MM.1S (cell line): ENCODE measurements at regions not wholly inside any gene's neighbourhood (a gene's known extent, or its start where the extent isn't known, plus 50 kb on each side); places are given as distances from the start of the nearest gene placed in this dataset.

Experiments used
- DNase-seq: peaks from one replicate; pipeline ENCODE4 v3.0.0-alpha.2; 2015
- H2AFZ ChIP-seq: fragments of 300-600 bp; sonication (generic); 2 replicates; pipeline ENCODE4 v1.6.0; 2016; ENCODE audit warnings: antibody characterized with exemption, low read length
- H3F3A ChIP-seq: fragments of 300-600 bp; sonication (generic); 2 replicates; pipeline ENCODE4 v1.6.1; 2016; ENCODE audit warnings: mild to moderate bottlenecking, antibody characterized with exemption, low read length, moderate library complexity, mixed read lengths; ENCODE audit not compliant: insufficient read depth
- H3K27ac ChIP-seq: fragments of 300-600 bp; sonication (generic); 2 replicates; pipeline ENCODE4 v1.5.1; 2016; ENCODE audit warnings: mild to moderate bottlenecking, low read length
- H3K27me3 ChIP-seq: fragments of 300-600 bp; sonication (generic); replicated peaks from 2 replicates; pipeline ENCODE4 v1.6.0; 2016; ENCODE audit warnings: low read length; ENCODE audit not compliant: insufficient read depth
- H3K36me3 ChIP-seq: fragments of 300-600 bp; sonication (generic); replicated peaks from 2 replicates; pipeline ENCODE4 v1.6.1; 2016; ENCODE audit warnings: mild to moderate bottlenecking, low read length, mixed read lengths; ENCODE audit not compliant: insufficient read depth
- H3K4me1 ChIP-seq: fragments of 300-600 bp; sonication (generic); 2 replicates; pipeline ENCODE4 v1.6.1; 2016; ENCODE audit warnings: low read length, mixed read lengths
- H3K4me2 ChIP-seq: fragments of 300-600 bp; sonication (generic); 2 replicates; pipeline ENCODE4 v1.6.0; 2016; ENCODE audit warnings: low read depth, low read length
- H3K4me3 ChIP-seq: fragments of 300-600 bp; sonication (generic); 2 replicates; pipeline ENCODE4 v1.5.1; 2016; ENCODE audit warnings: low read length, mixed read lengths
- H3K79me2 ChIP-seq: fragments of 300-600 bp; sonication (generic); 2 replicates; pipeline ENCODE4 v1.6.1; 2016; ENCODE audit warnings: mixed run types, low read length, mixed read lengths
- H3K9ac ChIP-seq: fragments of 300-600 bp; sonication (generic); 2 replicates; pipeline ENCODE4 v1.6.1; 2016; ENCODE audit warnings: low read length, mixed read lengths
- H3K9me2 ChIP-seq: fragments of 300-600 bp; sonication (generic); replicated peaks from 2 replicates; pipeline ENCODE4 v1.6.1; 2016; ENCODE audit warnings: mild to moderate bottlenecking, low read length, mixed read lengths; ENCODE audit not compliant: insufficient read depth
- H3K9me3 ChIP-seq: fragments of 300-600 bp; sonication (generic); replicated peaks from 2 replicates; pipeline ENCODE4 v1.6.1; 2016; ENCODE audit warnings: mild to moderate bottlenecking, low read length, mixed read lengths; ENCODE audit not compliant: insufficient read depth
- H4K20me1 ChIP-seq: fragments of 300-600 bp; sonication (generic); 2 replicates; pipeline ENCODE4 v1.6.1; 2016; ENCODE audit warnings: mild to moderate bottlenecking, low read length, moderate library complexity, mixed read lengths; ENCODE audit not compliant: insufficient read depth
- CTCF ChIP-seq: fragments of 300-600 bp; sonication (generic); IDR thresholded peaks from 2 replicates; pipeline ENCODE4 v1.5.1; 2016; ENCODE audit warnings: antibody characterized with exemption, low read length, mixed read lengths
- EZH2 ChIP-seq: fragments of 300-600 bp; sonication (generic); optimal IDR thresholded peaks from 2 replicates; pipeline ENCODE3; 2017; ENCODE audit warnings: low read depth, mild to moderate bottlenecking, antibody characterized with exemption, low read length, mixed read lengths
- EZH2phosphoT487 ChIP-seq: fragments of 300-600 bp; sonication (generic); IDR thresholded peaks from 2 replicates; pipeline ENCODE4 v1.6.1; 2018; ENCODE audit warnings: antibody characterized with exemption, low read length

- Histone ChIP-seq H3K9me2 (no peaks in the 10 kb centered on the region), H4K20me1 (no peaks in the 10 kb centered on the region), H3K9ac (no peak overlapping the region), H2AFZ (no peak overlapping the region), H3K9me3 (no peaks in the 10 kb centered on the region), H3K27ac (no peak overlapping the region), H3K27me3 (no peaks in the 10 kb centered on the region), H3K36me3 (no peaks in the 10 kb centered on the region), H3K79me2 (no peaks in the 10 kb centered on the region), H3K4me3 (no peak overlapping the region), H3K4me2 (no peak overlapping the region), H3F3A (no peaks in the 10 kb centered on the region), H3K4me1 (no peaks in the 10 kb centered on the region)
- no peak for TF ChIP-seq EZH2
- TF ChIP-seq CTCF: no peak
- no peak for TF ChIP-seq EZH2phosphoT487
- DNase-seq: no peak
Measured at GRCh38 chr10:7025296-7025695, 385.5 kb downstream of the SFMBT2 start.

DNA sequence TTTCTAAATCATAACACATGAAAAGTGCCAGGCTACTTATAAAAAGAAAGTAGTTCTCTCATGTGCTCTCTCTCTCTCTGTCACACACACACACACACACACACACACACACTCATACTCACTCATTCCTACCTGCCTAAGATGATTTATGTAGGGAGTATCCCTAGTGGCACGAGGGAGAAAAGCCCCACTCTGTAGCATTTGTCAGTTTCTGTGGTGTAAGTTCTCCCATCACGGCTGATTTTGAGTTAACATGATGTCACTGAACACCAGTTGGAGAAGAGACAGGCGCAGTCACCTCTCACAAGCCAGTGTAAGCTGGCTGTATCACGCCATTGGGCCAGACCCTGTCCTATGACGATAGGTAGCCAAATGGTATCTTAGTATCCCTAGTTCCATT lies 395.4 kb downstream of the SFMBT2 start:
- H3K9me2 ChIP-seq: no peaks in the 10 kb centered on the region
- no peak overlapping the region for H3K4me3 ChIP-seq
- H3K9ac ChIP-seq: no peak overlapping the region
- no peak overlapping the region for H3K27ac ChIP-seq
- no peak for TF ChIP-seq EZH2phosphoT487
- TF ChIP-seq EZH2: no peak
- TF ChIP-seq CTCF: no peak
- no peaks in the 10 kb centered on the region for H3K36me3 ChIP-seq
- H3K79me2 ChIP-seq: no peaks in the 10 kb centered on the region
- no peaks in the 10 kb centered on the region for H4K20me1 ChIP-seq
- H2AFZ ChIP-seq: no peak overlapping the region
- no peaks in the 10 kb centered on the region for H3K4me1 ChIP-seq
- no peaks in the 10 kb centered on the region for H3F3A ChIP-seq
- no peak overlapping the region for H3K4me2 ChIP-seq
- H3K27me3 ChIP-seq: no peaks in the 10 kb centered on the region
- no peak for DNase-seq
- no peaks in the 10 kb centered on the region for H3K9me3 ChIP-seq

DNA sequence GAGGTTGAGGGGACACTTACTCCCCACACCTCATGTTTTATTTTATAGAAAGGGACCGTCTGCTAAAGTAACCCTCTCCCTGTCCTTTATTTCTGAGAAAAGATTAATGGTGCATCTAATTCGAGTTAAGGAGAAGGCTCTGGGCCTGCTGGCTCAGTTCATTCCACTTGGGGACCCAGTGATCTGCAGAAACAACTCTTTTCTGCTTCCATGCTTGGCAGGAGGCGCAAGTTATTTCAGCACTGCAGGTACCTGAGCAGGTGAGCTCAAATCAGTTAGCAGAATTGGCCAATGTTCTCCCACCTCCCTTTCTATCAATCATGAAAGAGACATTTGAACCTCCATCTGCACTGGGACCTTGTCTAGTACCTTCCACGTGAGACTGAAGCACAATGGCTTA lies 396.1 kb downstream of the SFMBT2 start:
- Histone ChIP-seq H3K9me3 (no peaks in the 10 kb centered on the region), H4K20me1 (no peaks in the 10 kb centered on the region), H3K9me2 (no peaks in the 10 kb centered on the region), H2AFZ (no peak overlapping the region), H3K4me1 (no peaks in the 10 kb centered on the region), H3K4me2 (no peak overlapping the region), H3K27me3 (no peaks in the 10 kb centered on the region), H3K4me3 (no peak overlapping the region), H3F3A (no peaks in the 10 kb centered on the region), H3K36me3 (no peaks in the 10 kb centered on the region), H3K27ac (no peak overlapping the region), H3K79me2 (no peaks in the 10 kb centered on the region), H3K9ac (no peak overlapping the region)
- no peak for TF ChIP-seq EZH2phosphoT487
- TF ChIP-seq EZH2: no peak
- TF ChIP-seq CTCF: no peak
- no peak for DNase-seq

GRCh38 chr10:7011994-7012393 lies 398.8 kb downstream of the SFMBT2 start:
- no peak overlapping the region for H3K27ac ChIP-seq
- no peak for DNase-seq

More at GRCh38 chr10:7011994-7012393, 398.8 kb downstream of the SFMBT2 start:
- Histone ChIP-seq H3K4me1 (no peaks in the 10 kb centered on the region), H3F3A (no peaks in the 10 kb centered on the region), H3K4me2 (no peak overlapping the region), H3K9me2 (0 out of 2 replicates have a peak, but pooled peaks cover 4% of the 10 kb centered on the region), H4K20me1 (no peaks in the 10 kb centered on the region), H3K79me2 (no peaks in the 10 kb centered on the region), H3K9me3 (no peaks in the 10 kb centered on the region), H3K27me3 (no peaks in the 10 kb centered on the region), H3K9ac (no peak overlapping the region), H3K4me3 (no peak overlapping the region), H3K36me3 (no peaks in the 10 kb centered on the region), H2AFZ (no peak overlapping the region)
- no peak for TF ChIP-seq CTCF
- no peak for TF ChIP-seq EZH2
